Upper lobe of right lung (tissue), 1 donor: ENCODE measurements at regions not wholly inside any gene's neighbourhood (a gene's known extent, or its start where the extent isn't known, plus 50 kb on each side); places are given as distances from the start of the nearest gene placed in this dataset.

Source experiments
- ATAC-seq: fragments of 200-7000 bp; cut with Tn5 transposase; one replicate; pipeline ENCODE4 v1.9.1; 2020; ENCODE audit warnings: mild to moderate bottlenecking, moderate library complexity
- DNase-seq: peaks from one replicate; pipeline ENCODE4 v3.0.0-alpha.2; 2020
- H3K27ac ChIP-seq: fragments of 200-600 bp; one replicate; pipeline ENCODE4 v1.8.0; 2022
- H3K27me3 ChIP-seq: fragments of 200-600 bp; one replicate; pipeline ENCODE4 v1.8.0; 2022; ENCODE audit warnings: mild to moderate bottlenecking
- H3K36me3 ChIP-seq: fragments of 200-600 bp; one replicate; pipeline ENCODE4 v1.8.0; 2022
- H3K4me1 ChIP-seq: fragments of 200-600 bp; one replicate; pipeline ENCODE4 v1.8.0; 2022
- H3K4me3 ChIP-seq: fragments of 200-600 bp; one replicate; pipeline ENCODE4 v1.8.0; 2022; ENCODE audit warnings: mild to moderate bottlenecking
- H3K9me3 ChIP-seq: fragments of 200-600 bp; one replicate; pipeline ENCODE4 v1.8.0; 2022
- intact Hi-C: fragments of 100-400 bp; cut with DNase I; formaldehyde crosslinking; loops from one replicate; pipeline ENCODE4 v1.11.0; 2022
- TF ChIP-seq, protein P1 (sequence below): fragments of 200-600 bp; IDR thresholded peaks from one replicate; pipeline ENCODE4 v1.8.0; 2022; ENCODE audit warnings: antibody characterized with exemption
- donor health status: DM: no; HTN: yes; CAD: no; lungs with severe emphysema.

DNA sequence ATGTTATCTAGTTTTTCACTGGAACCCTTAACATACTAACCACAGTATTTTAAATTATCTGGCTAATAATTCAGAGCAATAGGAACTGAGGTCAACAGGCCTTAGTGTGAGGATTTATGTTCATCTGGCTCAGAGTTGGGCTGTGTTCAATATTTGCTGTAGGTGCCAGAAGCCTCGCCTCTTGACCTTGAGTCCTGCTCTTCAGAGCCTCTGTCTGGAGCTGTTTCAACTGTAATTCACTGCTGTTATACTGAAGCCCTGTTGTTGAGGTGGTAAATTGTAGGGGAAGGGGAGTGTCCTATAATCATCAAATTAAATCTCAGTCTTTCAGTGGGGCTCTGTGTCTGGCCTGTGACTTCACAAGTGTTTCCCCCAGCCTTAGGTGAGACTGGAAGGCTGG, 184.4 kb downstream of the CDH26 start:
- Histone ChIP-seq H3K4me1 (no peaks in the 10 kb centered on the region), H3K27me3 (no peaks in the 10 kb centered on the region), H3K27ac (no peak overlapping the region), H3K36me3 (no peaks in the 10 kb centered on the region), H3K4me3 (no peak overlapping the region), H3K9me3 (no peaks in the 10 kb centered on the region)
- DNase-seq = no peak
- TF ChIP-seq, protein P1, sequence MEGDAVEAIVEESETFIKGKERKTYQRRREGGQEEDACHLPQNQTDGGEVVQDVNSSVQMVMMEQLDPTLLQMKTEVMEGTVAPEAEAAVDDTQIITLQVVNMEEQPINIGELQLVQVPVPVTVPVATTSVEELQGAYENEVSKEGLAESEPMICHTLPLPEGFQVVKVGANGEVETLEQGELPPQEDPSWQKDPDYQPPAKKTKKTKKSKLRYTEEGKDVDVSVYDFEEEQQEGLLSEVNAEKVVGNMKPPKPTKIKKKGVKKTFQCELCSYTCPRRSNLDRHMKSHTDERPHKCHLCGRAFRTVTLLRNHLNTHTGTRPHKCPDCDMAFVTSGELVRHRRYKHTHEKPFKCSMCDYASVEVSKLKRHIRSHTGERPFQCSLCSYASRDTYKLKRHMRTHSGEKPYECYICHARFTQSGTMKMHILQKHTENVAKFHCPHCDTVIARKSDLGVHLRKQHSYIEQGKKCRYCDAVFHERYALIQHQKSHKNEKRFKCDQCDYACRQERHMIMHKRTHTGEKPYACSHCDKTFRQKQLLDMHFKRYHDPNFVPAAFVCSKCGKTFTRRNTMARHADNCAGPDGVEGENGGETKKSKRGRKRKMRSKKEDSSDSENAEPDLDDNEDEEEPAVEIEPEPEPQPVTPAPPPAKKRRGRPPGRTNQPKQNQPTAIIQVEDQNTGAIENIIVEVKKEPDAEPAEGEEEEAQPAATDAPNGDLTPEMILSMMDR = no peak
- no peak for ATAC-seq
- intact Hi-C loops = no loop called here

- H3K4me1 ChIP-seq = no peaks in the 10 kb centered on the region
- H3K27ac ChIP-seq = no peak overlapping the region
- intact Hi-C loops = no loop called here
- DNase-seq (no peak), ATAC-seq (no peak)
- no peak overlapping the region for H3K4me3 ChIP-seq
- H3K36me3 ChIP-seq = no peaks in the 10 kb centered on the region
- TF ChIP-seq, protein P1 = no peak
- no peaks in the 10 kb centered on the region for H3K9me3 ChIP-seq
- H3K27me3 ChIP-seq = no peaks in the 10 kb centered on the region
Observed at GRCh38 chr20:60143261-60143842, 185.1 kb downstream of the CDH26 start.

- DNase-seq = no peak
Observed at GRCh38 chr20:60144404-60144803, 186.2 kb downstream of the CDH26 start.

DNA sequence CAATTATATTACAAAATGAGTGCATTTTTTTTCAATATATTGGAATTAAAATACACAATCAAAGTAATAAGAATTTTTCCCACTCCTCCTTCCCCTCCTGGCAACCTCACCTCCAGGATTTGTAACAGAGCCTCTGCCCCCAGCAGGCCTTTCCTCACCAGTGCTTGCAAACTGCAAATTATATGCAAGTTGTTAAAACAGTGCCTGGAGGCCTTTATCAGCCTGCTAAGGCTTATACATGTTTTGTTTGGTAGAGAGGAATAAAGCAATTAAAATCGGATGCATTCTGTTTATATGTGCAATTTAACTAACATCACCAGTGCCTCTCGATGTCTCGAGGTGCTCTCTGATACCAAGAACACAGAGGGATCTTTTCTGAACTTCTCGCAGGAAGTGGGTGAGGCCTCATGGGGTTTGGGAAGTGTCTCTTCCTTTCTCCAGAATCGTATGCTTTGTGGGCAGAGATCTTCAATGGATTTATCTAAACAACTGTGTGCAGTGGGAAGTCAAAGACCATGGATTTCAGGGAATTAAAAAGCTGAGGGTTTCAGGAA, 186.8 kb downstream of the CDH26 start:
- DNase-seq (no peak), ATAC-seq (no peak)
- TF ChIP-seq, protein P1 = no peak
- intact Hi-C loops = no loop called here
- H3K4me1 ChIP-seq = no peaks in the 10 kb centered on the region
- H3K9me3 ChIP-seq = no peaks in the 10 kb centered on the region
- no peak overlapping the region for H3K4me3 ChIP-seq
- no peaks in the 10 kb centered on the region for H3K27me3 ChIP-seq
- no peak overlapping the region for H3K27ac ChIP-seq
- H3K36me3 ChIP-seq = no peaks in the 10 kb centered on the region

More at GRCh38 chr20:60144404-60144803, 186.2 kb downstream of the CDH26 start:
- Histone ChIP-seq H3K27me3 (no peaks in the 10 kb centered on the region), H3K4me3 (no peak overlapping the region), H3K4me1 (no peaks in the 10 kb centered on the region), H3K27ac (no peak overlapping the region), H3K9me3 (no peaks in the 10 kb centered on the region), H3K36me3 (no peaks in the 10 kb centered on the region)
- ATAC-seq = no peak
- intact Hi-C loops = no loop called here
- TF ChIP-seq, protein P1 = no peak

DNA sequence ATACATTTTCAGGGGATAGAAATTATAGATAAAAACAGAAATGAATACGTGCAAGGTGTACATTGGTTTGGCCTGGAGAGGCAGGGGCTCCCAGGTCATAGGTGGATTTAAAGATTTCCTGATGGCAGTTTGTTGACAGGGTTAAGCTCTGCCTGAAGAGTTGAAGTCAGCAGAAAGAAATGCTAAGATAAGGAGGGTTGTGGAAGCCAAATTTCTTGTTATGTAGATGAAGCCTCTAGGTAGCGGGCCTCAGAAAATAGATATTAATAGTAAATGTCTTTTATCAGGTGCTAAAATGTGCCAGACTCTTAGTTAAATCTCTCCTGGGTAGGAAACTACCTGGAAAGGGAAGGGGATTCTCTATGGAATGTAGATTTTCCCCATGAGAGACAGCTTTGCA, 188.8 kb downstream of the CDH26 start:
- ATAC-seq = no peak
- intact Hi-C loops = no loop called here
- TF ChIP-seq, protein P1 = no peak
- Histone ChIP-seq H3K36me3 (no peaks in the 10 kb centered on the region), H3K9me3 (no peaks in the 10 kb centered on the region), H3K4me3 (no peak overlapping the region), H3K4me1 (no peaks in the 10 kb centered on the region), H3K27ac (no peak overlapping the region), H3K27me3 (no peaks in the 10 kb centered on the region)
- no peak for DNase-seq

DNA sequence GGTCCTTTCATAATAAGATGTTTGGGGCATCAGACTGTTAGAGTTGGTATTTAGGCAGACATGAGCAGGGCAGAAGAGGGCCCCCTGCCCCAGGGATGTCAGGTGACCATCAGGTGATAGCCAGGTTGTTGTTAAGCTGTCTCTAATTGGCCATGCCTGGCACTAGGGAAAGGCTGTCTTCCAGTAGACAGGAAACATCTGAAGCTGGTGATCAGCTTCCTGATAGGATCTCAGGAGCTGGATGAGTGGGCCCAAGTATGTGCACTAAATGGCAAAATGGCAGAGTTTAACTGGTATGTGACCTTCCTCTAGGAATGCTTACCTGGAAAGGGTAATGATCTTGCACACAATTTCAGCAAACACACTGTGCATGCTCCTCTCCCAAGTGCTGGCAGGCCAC, 190.7 kb downstream of the CDH26 start:
- ATAC-seq = no peak
- H3K4me3 ChIP-seq = no peak overlapping the region
- H3K27ac ChIP-seq = no peak overlapping the region
- H3K4me1 ChIP-seq = no peaks in the 10 kb centered on the region
- intact Hi-C loops = no loop called here
- TF ChIP-seq, protein P1 = no peak
- no peaks in the 10 kb centered on the region for H3K27me3 ChIP-seq
- no peaks in the 10 kb centered on the region for H3K9me3 ChIP-seq
- no peak for DNase-seq
- no peaks in the 10 kb centered on the region for H3K36me3 ChIP-seq
